ENCODE measurements at regions not wholly inside any gene's neighbourhood (a gene's known extent, or its start where the extent isn't known, plus 50 kb on each side); places are given as distances from the start of the nearest gene placed in this dataset.

DNA sequence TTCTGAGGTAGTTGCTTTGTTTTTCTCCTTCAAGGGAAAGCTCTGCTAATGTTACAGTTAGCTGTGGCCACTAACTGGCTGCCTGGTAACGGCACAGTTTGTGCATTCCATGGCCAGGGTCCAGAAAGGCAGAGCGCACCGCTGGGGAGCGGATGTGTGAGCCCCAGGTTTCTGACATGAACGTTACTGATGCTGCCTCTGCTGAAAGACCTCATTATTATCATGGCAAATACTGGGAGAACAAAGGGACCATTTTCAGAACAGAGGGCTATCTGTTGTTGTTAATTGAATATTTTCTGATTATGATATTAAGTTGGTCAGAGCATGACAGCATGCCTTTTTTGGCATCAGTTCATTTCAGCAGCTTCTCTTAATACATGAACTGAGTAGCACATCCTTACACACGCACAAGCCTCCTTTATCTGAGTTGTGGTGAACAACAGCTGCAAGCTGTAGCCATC lies 134.1 kb downstream of the NUDT12 start:
- Histone ChIP-seq H3K9ac (replicated peaks; ENCODE audit: extremely low read depth, insufficient read depth, low read length) (no peak overlapping the region), H3K4me2 (ENCODE audit: insufficient read depth, low read length) (no peak overlapping the region), H3K36me3 (ENCODE audit: control insufficient read depth in 2 of 2, extremely low read depth in 1 of 2, insufficient read depth in 2 of 2, low read length in 2 of 2) (no peaks in the 10 kb centered on the region), H3K9me3 (replicated peaks; ENCODE audit: control insufficient read depth, insufficient read depth, low read length) (no peaks in the 10 kb centered on the region), H3K4me3 (replicated peaks in 1 of 3; ENCODE audit: insufficient read depth in 1 of 3, low read depth in 1 of 3, low read length in 3 of 3) (no peak overlapping the region), H3K4me1 (ENCODE audit: control insufficient read depth, extremely low read depth, insufficient read depth, low read length) (no peaks in the 10 kb centered on the region), H3K9me1 (replicated peaks; ENCODE audit: control insufficient read depth, extremely low read depth, insufficient read depth, low read length) (no peaks in the 10 kb centered on the region), H3K79me2 (ENCODE audit: control insufficient read depth, insufficient read depth, low read length) (no peaks in the 10 kb centered on the region), H4K20me1 (replicated peaks; ENCODE audit: control insufficient read depth, extremely low read depth, insufficient read depth, low read length) (no peaks in the 10 kb centered on the region), H3K27me3 (ENCODE audit: control insufficient read depth in 2 of 2, insufficient read depth in 2 of 2, low read length in 2 of 2) (no peaks in the 10 kb centered on the region), H2AFZ (ENCODE audit: low read depth, low read length) (no peak overlapping the region), H3K27ac (ENCODE audit: insufficient read depth, low read depth, low read length) (no peak overlapping the region)
- DNase-seq (ENCODE audit: low read depth, low spot score) = no peak
- BruUV-seq (replicated peaks) = no TSS peak
- dilution Hi-C loops (cut with MboI; ENCODE audit: extremely low pct_ligation_motif_present, low sequenced_read_pairs) = no loop called here
- ChIA-PET CTCF (no interaction called here), POLR2A (no interaction called here)
- no peak for FAIRE-seq
- TF ChIP-seq JUN (IDR thresholded peaks at IDR 0.05; ENCODE audit: borderline replicate concordance, insufficient read depth, insufficient read length, low read depth) = no peak
- intact Hi-C loops (cut with micrococcal nuclease) = no loop called here

DNA sequence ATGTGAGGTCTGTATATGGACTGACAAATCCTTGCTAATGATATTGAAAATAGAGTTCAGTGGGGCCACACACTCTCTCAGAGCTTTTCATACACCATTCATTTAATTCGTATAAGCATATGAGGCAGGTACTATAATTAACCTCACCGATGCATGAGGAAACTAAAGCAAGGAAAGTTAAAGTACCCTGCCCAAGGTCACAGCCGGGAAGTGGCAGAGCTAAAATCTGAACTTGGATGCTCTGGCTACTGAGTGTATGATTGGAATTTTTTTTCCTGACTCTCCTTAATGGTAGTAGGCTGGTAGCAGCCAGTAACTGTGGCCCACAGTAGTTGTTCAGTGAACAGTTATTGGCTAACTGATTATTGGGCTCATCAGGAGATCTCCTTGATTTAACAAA lies 135.3 kb downstream of the NUDT12 start:
- FAIRE-seq = no peak
- no peak overlapping the region for H3K9ac ChIP-seq (replicated peaks; ENCODE audit: extremely low read depth, insufficient read depth, low read length)
- BruUV-seq (replicated peaks) = no TSS peak
- no peaks in the 10 kb centered on the region for H3K36me3 ChIP-seq (ENCODE audit: control insufficient read depth in 2 of 2, extremely low read depth in 1 of 2, insufficient read depth in 2 of 2, low read length in 2 of 2)
- no peaks in the 10 kb centered on the region for H3K9me1 ChIP-seq (replicated peaks; ENCODE audit: control insufficient read depth, extremely low read depth, insufficient read depth, low read length)
- no peaks in the 10 kb centered on the region for H3K79me2 ChIP-seq (ENCODE audit: control insufficient read depth, insufficient read depth, low read length)
- ChIA-PET CTCF (no interaction called here), POLR2A (no interaction called here)
- H3K4me1 ChIP-seq (ENCODE audit: control insufficient read depth, extremely low read depth, insufficient read depth, low read length) = no peaks in the 10 kb centered on the region
- intact Hi-C loops (cut with micrococcal nuclease) (no loop called here), dilution Hi-C loops (cut with MboI; ENCODE audit: extremely low pct_ligation_motif_present, low sequenced_read_pairs) (no loop called here)
- no peaks in the 10 kb centered on the region for H4K20me1 ChIP-seq (replicated peaks; ENCODE audit: control insufficient read depth, extremely low read depth, insufficient read depth, low read length)
- H3K27me3 ChIP-seq (ENCODE audit: control insufficient read depth in 2 of 2, insufficient read depth in 2 of 2, low read length in 2 of 2) = no peaks in the 10 kb centered on the region
- H3K27ac ChIP-seq (ENCODE audit: insufficient read depth, low read depth, low read length) = no peak overlapping the region
- no peak overlapping the region for H2AFZ ChIP-seq (ENCODE audit: low read depth, low read length)
- TF ChIP-seq, protein P1, sequence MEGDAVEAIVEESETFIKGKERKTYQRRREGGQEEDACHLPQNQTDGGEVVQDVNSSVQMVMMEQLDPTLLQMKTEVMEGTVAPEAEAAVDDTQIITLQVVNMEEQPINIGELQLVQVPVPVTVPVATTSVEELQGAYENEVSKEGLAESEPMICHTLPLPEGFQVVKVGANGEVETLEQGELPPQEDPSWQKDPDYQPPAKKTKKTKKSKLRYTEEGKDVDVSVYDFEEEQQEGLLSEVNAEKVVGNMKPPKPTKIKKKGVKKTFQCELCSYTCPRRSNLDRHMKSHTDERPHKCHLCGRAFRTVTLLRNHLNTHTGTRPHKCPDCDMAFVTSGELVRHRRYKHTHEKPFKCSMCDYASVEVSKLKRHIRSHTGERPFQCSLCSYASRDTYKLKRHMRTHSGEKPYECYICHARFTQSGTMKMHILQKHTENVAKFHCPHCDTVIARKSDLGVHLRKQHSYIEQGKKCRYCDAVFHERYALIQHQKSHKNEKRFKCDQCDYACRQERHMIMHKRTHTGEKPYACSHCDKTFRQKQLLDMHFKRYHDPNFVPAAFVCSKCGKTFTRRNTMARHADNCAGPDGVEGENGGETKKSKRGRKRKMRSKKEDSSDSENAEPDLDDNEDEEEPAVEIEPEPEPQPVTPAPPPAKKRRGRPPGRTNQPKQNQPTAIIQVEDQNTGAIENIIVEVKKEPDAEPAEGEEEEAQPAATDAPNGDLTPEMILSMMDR (IDR thresholded peaks at IDR 0.05; ENCODE audit: extremely low read depth in 1 of 2, insufficient read depth in 1 of 2, low read depth in 1 of 2, low read length in 2 of 2) = no peak
- TF ChIP-seq POLR2A (IDR thresholded peaks at IDR 0.05; ENCODE audit: low read depth, low read length) (no peak), MYC (IDR thresholded peaks at IDR 0.05; ENCODE audit: low read depth, low read length) (no peak)
- DNase-seq (ENCODE audit: low read depth, low spot score) = no peak
- no peak overlapping the region for H3K4me3 ChIP-seq (replicated peaks in 1 of 3; ENCODE audit: insufficient read depth in 1 of 3, low read depth in 1 of 3, low read length in 3 of 3)
- no peak overlapping the region for H3K4me2 ChIP-seq (ENCODE audit: insufficient read depth, low read length)
- no peaks in the 10 kb centered on the region for H3K9me3 ChIP-seq (replicated peaks; ENCODE audit: control insufficient read depth, insufficient read depth, low read length)

Measured in endothelial cell of umbilical vein (primary cell).